Activated CD4-positive, alpha-beta T cell treated with anti-CD3 and anti-CD28 coated beads for 4 hours (primary cell): ENCODE measurements at regions not wholly inside any gene's neighbourhood (a gene's known extent, or its start where the extent isn't known, plus 50 kb on each side); places are given as distances from the start of the nearest gene placed in this dataset.
A peak's percentile ranks its signal among the peaks of the same experiment; 100 is the strongest.
"Not testable (repeated sequence)": the region's sequence is repeated elsewhere in the genome, so short reads cannot be mapped to it uniquely, and the experiment has no call there.

Experiments
- DNase-seq, 2 donors: peaks; one replicate each; pipeline ENCODE4 v3.0.0-alpha.2; 2020

DNA sequence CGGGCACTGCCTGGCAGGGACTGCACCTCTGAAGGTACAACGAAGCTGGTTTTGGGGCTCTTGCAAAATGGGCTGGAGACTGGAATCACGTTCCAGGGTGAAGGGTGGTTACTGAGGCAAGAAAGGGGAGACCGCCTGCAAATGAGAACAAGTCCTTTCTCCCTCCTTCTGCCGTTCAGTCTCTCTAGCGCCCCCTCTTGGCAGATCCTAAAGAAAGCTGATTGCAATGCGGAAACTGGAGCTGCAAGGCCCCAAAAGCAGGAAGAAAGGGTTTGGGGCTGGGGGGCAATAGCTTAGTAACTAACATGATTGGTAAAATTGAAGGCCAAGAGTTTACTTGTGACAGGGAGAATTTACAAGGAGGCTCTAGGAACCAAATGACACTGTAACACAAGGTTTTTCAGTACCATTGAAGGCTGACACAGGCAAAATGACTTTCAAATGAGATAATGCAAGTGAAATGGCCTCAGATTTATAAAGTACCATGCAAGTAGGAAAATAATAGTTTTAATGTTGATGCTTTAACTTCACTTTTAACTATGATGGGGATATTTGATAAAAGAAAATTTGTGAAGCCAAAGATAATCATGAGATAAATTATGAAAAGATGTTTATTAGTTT lies 222.7 kb upstream of the HAND2 start:
- peak in 1 of 2 donors; percentile 0 for DNase-seq

DNA sequence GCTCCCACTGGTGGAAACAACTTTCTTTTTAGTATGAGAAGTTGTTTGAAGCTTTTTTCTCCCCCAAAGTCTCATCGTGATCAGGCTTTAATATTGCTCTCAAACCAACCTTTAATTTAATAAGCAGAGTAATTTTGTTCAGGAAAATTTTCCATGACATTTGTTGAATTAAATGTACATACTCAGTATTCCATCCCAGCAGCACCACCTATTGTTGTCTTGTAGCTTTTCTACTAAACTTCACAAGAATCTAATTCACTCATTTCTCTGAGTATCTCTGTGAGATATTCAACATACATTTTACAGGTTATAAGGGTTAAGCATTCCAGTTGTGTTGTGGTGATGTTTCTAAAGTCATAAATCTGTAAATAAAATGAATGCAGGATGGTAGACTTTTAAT lies 218.3 kb upstream of the HAND2 start:
- no peak for DNase-seq

DNA sequence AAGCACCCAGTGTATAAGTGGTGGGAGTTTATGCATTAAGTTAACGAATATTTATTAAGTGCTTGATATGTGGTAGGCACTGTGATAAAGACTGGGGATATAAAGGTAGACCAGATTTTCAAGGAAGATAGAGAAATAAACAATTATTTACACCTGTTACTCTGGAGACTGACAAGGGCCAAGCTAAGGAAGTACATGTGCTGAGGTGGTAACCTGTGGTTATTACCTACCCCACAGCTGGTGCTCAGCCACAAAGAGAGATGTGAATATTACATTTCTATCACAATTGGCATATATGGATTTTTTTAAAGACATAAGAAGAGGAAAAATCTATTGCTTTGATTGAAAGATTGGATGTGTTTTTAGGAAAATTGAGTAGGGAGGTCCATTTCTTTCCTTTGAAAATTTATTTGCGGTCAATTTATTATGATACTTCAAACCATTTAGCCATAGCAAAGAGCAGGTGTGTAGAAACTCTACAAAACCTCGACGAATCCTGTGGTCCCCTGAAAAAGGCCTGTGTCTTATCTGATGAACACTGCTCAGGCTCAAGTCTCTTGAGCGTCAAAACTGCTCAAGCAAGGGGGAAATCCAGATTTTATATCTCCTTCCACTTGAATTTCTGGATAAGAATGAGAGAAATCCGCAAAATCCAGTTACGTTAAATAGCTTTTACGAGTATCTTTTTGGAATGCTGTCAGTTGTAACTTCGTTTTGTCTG lies 217.7 kb upstream of the HAND2 start:
- DNase-seq = no peak

DNA sequence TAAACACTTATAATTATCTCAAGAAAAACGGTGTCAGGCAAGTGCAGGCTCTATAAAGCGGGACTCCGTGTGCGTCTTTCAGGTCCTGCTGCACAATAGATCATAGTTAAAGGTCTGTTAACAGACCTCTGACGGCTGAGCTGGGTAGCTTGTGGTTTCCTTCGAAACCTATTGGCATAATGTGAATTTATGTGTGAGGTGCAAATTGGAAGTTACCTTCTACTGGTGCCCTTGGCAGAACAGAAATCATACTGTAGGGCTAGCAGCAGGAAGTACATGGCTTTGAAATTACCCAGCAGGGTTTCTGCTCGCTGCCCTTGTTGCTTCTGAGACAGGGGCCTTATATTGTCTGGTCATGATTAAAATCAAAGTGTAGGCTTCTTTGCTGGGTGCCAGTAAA lies 216.4 kb upstream of the HAND2 start:
- no peak for DNase-seq

DNA sequence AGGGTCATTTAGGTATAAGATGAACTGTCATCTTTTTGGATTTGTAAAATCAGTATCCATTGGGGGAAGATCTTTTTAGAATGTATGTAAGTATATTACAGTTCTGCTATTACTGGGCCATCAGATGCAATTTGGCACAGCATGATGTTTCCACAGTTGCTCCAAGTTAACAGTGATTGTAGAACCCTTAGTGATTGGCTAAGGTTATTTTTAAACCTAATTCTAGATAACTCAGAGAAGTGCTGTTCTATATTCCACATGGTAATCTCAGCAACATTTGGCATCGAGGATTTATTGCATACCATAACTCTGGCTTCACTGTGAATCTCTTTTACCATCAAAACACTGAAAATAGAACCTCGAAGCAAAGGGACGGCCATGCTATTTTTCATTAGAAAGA lies 215.7 kb upstream of the HAND2 start:
- no peak for DNase-seq

DNA sequence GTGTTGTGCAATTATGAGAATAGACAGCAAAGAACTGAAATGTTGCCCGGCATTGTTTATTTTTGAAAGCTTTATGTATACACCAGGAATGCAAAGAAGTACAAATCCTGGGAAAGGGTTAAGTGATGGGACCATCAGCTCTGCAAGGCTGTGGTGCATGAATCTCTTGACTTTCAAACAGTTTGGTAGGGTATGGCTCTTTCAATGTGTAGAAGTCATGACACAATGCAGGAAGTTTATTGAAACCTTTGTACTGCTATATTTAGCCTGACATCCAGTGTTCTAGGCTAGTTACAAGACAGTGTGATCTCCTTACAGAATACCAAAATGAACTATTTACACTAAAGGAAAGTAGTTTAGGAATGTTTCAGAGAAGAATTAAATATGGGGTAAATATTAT lies 206.8 kb upstream of the HAND2 start:
- DNase-seq = no peak

DNA sequence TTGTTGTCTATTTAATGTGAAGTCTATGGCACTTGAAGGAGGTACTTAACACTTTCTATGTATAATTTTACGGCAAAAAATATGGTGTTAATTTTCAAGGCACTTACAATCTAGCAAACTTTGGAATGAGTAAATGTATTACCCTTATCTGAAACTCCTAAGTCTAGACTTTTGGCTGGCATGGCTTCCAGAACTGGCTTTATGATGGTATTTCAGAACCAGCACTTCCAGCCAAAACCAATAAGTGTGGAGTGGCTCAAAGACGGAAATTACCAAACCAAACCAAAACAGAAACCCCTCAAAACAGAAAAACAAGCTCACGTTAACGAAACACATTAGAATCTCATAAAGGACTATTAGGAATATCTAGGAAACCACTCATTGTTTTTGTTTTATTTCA lies 205.6 kb upstream of the HAND2 start:
- no peak for DNase-seq

DNA sequence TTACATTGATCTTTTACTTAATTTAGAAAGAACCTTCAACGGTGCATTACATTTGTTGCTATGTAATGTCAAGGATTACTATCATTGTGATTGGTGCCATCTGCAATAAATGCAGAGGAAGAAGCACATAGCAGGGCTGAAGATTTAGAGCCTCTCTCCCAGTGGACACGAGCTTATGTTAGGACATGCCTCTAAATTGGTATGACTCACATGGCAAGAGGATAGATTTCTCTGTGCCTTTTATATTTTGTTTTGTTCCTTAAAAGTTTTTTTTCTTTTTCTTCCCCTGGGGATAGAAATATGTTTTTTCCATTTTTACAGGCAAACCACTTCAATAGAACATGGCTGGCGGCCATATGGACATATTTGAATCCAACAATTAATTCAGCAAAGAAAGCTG lies 205.0 kb upstream of the HAND2 start:
- DNase-seq = no peak

DNA sequence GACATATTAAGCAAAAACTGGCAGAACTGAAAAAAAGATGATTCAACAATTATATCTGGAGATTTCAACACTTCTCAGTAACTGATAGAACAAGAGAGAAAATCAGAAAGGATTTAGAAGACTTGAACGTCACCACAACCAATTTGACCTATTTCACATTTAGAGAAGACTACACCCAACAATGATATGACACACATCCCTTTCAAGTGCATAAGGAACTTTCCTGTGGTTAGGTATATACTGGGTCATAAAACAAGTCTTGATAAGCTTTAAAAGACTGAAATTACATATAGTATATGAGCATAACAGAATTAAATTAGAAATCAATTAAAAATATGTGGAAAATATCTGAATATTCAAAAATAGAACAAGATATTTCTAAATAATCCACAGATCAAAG lies 201.2 kb upstream of the HAND2 start:
- no peak for DNase-seq

DNA sequence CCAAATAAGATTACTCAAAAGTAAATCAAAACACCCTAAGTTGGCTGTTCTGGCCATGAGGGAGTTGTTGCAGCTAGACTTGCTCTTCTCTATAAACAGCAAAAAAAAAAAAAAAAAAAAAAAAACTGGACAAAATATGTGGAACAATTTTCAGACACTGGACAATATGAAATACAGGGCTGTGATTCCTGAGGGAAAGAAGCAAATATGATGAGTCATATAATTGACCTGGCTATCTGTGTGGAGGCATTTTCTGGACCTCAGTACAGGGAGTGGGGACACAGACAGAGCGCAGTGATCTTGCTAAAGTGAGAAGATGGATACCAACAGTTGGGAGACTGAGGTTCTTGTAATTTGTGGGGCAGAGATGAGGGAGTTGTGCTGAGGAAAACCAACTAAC lies 192.0 kb upstream of the HAND2 start:
- DNase-seq = no peak

DNA sequence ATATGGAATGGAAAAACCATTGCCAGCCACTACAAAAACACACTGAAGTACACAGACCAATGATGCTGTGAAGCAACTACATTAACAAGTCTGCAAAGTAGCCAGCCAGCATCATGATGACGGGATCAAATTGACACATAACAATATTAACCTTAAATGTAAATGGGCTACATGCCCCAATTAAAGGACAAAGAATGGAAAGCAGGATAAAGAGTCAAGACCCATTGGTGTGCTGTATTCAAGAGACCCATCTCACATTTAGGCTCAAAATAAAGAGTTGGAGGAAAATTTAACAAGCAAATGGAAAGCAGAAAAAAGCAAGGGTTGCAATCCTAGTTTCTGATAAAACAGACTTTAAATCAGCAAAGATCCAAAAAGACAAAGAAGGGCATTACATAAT lies 188.5 kb upstream of the HAND2 start:
- not testable (repeated sequence) for DNase-seq

DNA sequence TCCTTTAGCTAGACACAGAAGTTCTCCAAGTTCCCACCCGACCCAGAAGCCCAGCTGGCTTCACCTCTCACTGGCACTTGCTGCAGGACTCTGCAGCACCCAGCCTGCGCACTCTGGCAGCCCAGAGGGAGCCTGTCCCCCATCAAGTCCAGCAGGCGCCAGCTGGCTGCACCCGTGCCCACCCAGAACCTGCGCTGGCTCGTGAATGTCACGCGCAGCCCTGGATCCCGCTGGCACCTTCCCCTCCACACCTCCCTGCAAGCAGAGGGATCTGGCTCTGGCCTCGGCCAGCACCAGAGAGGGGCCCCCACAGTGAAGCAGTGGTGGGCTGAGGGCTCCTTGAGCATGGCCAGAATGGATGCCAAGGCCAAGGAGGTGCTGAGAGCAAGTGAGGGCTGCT lies 187.6 kb upstream of the HAND2 start:
- no peak for DNase-seq

DNA sequence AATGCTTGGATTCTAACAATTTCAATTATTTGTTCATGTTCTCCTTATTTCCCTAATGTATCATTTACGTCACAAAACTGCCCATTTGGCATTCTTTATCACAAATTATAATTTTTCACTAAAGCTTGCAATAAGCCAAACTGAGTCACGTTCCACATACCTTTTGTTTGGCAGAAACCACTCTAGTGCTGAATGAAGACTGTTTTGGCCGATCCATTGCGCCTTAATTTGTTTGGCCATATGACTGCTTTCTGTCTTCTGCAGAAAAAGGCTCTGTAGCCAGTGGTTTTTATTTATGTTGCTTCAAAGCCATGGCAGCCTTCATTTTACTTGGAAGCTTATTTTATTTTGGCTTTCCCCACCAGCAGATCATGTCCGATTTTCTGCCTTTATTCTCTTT lies 184.4 kb upstream of the HAND2 start:
- DNase-seq = no peak

DNA sequence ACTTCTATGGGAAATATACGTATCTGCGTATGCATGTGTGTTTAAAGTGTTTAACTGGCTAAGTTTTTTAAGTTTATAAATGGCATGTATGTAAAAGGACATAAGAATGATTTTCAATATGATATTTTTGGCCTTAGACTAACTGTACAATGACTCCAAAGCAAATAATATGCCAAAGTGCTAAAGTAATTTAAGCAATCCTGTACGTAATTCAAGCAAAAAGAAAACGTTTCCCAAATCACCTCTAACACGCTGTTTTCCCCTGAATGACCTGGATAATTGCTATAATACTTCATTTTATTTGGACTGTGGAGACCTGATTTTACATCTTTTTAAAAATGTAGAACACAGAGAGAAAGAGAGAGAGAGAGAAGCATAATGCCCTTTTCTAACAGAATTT lies 183.0 kb upstream of the HAND2 start:
- DNase-seq = no peak

DNA sequence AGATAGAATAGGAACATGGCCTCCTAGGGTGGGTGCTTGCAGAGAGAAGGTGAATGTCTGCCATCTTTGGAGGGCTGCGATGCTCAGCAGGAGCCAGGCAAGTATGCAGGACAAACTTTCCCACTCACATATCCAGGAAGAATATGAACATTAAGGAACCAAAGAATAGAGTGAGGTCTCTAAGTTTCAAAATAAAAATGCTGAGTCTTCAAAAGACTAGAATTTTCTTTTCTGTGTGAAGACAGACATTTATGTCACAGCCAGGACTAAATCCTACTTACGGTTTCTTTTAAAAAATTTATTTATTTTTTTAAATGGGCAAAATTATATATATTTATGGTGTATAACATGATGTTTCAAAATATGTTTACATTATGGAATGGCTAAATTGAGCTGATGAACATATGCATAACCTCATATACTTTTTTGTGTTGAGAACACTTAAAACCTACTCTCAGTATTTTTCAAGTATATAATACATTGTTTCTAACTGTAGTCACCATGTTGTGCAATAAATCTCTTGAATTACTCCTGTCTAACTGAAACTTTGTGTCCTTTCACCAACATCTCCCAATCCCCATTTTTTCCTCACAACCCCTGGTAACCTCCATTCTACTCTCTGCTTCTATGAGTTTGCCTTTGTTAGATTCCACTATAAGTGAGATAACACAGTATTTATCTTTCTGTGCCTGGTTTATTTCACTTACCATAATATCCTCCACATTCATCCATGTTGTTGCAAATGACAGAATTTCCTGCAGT lies 177.8 kb upstream of the HAND2 start:
- DNase-seq = no peak

DNA sequence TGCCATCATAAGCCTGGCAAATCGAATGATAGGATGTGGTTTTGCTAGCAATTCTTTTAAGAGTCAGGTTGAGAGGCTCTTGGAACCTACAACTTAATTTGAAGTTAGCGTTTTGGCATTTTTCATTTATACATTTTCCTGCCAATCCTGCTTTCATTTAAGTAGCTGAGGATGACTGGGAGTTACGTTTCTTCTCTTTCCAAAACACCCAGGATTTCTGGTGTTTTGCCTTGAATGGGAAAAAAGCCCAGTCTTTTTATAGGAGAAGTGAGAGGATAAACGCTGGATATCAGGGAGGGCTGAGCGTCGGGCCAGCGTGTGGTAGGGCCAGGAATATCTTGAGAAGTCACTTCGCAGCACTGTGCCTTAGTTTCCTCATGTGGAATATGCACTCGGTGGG lies 174.2 kb upstream of the HAND2 start:
- DNase-seq = no peak

DNA sequence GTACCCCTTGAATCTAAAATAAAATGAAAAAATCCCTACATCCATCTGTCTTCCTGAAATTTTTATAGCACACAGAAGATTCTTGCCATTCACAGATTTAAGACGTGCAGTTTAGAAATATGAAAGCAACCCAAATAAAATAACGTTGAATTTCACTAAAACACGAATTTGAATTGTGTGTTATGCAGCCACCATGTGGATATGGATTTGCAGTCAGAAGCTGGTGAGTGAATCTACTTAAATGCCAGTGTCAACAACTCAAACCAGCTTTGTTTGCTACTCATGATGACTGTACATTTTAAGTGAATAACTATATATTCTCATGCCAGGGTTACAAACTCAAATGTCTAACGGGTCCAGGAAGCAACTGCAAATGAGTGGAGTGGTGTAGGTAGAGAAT lies 173.0 kb upstream of the HAND2 start:
- no peak for DNase-seq

DNA sequence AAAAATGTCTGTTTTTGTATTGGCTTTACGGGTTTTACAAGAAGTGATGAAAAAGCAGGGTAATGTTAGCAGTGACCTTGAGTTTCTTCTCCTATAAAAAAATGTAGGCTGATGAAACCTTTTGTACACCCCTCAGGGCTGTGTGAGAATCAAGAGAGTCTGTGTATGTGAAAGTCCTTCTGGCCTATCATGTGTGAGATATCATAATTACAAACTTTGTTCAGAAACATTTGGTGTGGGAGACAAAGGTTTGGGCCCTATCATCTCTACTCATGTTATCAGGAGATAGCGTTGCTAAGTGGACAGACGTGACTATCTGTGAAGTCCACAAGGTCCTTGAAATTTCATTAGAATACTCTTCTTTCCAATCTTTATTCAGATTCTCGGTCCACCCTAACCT lies 170.6 kb upstream of the HAND2 start:
- DNase-seq = no peak

DNA sequence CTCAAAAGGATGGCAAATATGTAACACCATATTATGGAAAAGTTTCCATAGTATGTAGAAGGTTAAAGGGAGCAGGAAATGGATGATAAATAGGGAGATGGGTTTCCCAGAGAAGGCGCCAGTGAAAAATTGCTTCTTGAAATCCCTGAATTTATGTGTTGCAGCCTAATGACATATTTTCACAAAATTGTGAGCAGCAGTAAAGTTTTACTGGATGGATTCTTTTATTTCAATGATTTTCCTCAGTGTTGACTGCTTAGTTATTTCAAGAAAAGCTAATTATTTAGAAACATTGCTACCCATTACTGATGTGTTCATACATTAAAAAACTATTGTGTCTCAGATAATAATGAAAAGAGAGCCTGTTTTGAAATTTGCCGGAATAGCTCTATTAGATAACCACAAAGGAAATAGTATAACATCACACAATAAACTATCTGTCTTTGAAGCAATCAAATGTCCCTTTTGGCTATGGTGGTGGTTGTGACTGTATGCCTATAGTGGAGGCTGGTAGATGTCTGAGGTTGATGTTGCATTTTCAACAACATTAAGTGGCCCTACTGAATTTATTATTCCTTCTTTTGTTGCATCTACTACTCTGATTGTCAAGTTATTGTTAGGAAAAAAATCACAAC lies 169.9 kb upstream of the HAND2 start:
- DNase-seq = no peak

DNA sequence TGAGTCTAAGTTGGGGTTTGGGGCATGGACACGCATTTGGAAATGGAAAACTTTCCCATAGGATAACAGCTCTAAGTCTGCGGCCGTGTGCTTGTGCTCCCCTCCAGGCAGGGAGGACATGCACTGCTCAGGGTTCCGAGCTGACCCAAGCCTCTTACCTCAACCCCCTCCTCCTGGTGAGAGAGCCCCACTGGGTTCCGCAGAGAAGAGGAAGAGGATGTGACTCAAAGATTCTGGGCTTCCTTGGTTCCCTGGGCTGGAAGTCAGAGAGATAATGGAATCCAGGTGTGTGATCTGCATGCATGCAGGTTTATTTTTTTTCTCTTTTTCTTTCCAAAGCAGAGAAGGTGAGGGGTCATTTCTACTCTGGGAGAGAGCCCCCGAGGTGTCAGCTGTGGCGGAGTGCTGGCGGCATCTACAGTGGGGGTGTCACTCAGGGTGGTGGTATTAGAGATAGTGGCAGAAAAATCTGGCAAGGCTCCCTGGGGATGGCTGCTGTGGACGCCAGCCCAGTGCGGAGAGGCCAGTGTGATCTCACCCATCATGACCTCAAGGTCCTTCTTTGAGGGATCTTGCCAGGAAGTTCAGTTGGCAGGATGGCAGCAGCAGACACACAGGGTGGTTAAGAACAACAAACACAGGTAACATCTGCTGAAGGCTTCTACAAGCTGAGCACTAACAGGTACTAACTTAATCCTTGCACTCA lies 168.7 kb upstream of the HAND2 start:
- no peak for DNase-seq

DNA sequence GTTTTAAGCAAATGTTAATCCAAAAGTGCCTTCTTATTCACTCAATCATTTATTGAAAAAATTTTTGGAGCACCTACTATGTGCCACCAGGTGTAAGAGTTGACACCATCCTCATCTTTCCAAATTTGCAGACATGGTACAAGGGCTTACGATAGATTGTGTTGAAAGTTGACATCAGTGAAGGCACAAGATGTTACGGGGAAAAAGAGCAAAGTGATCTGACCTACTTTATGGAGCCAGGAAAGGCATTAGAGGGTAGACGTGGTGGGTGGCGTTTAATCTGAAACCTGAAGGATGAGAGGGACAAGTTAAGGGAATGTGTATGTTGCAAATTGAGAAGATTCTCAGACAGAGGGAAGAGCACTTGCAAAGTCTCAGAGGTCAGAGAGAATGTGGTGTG lies 167.8 kb upstream of the HAND2 start:
- DNase-seq = no peak

DNA sequence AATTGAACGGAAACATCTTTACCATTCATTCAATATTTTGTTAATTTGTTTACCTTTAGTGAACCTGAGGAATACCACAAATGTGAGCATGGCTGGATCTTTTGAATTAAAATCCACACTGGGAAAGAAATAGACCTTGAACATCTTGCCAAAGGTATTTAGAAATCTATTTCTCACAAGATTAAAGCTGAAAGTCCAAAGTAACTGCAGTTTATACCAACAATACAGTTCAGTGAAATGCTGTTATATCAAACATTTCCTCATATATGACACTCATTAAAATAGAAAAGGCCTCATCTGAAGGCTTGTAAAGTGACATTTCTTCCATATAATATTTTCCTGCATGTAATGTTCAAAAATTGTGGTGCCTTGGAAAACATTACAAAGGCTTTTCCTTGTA lies 166.5 kb upstream of the HAND2 start:
- no peak for DNase-seq

DNA sequence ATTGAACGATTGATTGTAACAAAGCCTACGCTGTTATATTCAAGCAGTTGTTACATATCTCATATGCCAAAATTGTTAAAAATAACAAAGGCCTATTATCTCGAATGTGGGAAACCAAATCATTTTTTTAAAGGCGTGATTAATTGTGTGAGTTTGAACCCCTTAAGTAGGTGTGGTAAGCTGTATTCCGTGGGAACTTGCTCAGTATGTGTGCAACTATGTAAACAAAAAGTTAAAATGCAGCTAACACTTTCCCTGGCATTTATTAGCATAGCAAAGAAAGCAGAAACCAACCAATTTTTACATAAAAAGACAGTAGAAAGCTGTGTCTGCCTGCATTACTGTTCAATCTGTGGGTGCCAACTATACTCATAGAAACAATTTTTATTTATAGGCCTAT lies 166.0 kb upstream of the HAND2 start:
- DNase-seq = no peak
